ENCODE measurements at regions not wholly inside any gene's neighbourhood (a gene's known extent, or its start where the extent isn't known, plus 50 kb on each side); places are given as distances from the start of the nearest gene placed in this dataset.

DNA sequence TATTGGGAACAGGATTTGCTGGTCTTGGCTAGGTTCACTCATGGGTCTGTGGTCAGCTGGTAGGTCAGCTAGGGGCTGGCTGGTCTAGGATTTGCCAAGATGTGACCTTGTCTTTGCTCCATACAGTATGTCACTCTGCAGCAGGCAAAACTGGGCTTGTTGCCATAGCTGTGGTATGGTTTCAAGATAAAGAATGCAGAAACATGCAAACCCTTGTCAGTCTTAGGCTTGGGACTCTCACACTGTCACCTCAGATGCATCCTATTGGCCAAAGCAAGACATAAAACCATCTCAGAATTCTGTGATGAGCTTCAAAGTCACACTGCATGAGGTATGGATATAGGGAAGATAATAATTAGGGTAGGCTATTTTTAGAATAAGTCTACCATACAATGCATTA lies 66.6 kb upstream of the TBC1D5 start:
- no TSS peak for BruUV-seq (replicated peaks)
- POLR2A ChIA-PET, result interaction anchor here (1.0 kb wide), 1 partner anchor 8 kb away, joined by 4 read pairs; no protein-coding TSS in a partner anchor
- CTCF ChIA-PET (ENCODE audit: unreplicated experiment), result no interaction called here

DNA sequence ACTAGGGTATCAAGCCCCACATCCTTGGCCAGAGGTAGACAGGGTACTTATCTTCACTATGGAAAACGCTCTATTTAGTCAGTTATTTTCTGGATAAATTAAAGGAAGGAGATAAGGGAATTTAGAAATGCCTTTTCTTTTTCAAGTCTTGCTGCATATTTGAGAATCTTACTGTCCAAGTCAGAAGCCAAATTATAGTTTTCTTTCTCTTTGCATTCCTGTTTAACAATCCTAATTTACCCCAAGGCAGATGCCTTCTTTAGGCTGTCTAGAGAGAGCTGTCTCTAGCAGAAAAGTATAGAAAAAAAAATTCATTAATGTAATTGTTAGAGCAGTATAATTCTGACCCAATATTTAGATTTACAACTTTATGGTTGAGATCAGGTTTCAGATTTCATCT lies 64.4 kb upstream of the TBC1D5 start:
- Histone ChIP-seq H3K4me2 (ENCODE audit: low read length) (no peak overlapping the region), H3K9me3 (ENCODE audit: low read length) (no peaks in the 10 kb centered on the region), H4K20me1 (ENCODE audit: insufficient read depth, low read length) (no peaks in the 10 kb centered on the region), H3K79me2 (ENCODE audit: insufficient read depth, low read depth, low read length) (no peaks in the 10 kb centered on the region), H3K9me2 (ENCODE audit: insufficient read depth, low read length) (peaks cover 3% of the 10 kb centered on the region; the same call in 1 of the 2 replicates), H2AFZ (ENCODE audit: low read length) (no peak overlapping the region), H3K36me3 (ENCODE audit: insufficient read depth, low read length) (no peaks in the 10 kb centered on the region), H3K4me1 (ENCODE audit: insufficient read depth, low read length, poor library complexity, severe bottlenecking) (no peaks in the 10 kb centered on the region), H3K4me3 (ENCODE audit: low read depth, low read length, poor library complexity, severe bottlenecking) (no peak overlapping the region), H3K27ac (ENCODE audit: low read depth, low read length, poor library complexity, severe bottlenecking) (no peak overlapping the region)
- intact Hi-C loops (cut with micrococcal nuclease; ENCODE audit: unreplicated experiment), result no loop called here
- BruUV-seq (replicated peaks), result no TSS peak
- ChIA-PET CTCF (ENCODE audit: unreplicated experiment) (no interaction called here), POLR2A (interaction anchor here (0.7 kb wide), 1 partner anchor 414 kb away, joined by 3 read pairs; no protein-coding TSS in a partner anchor)
- TF ChIP-seq CTCF (conservative IDR thresholded peaks at IDR 0.05; ENCODE audit: low read length), result no peak
- TF ChIP-seq EZH2phosphoT487 (IDR thresholded peaks at IDR 0.05; ENCODE audit: borderline replicate concordance, low read depth, low read length), result no peak
- no peak for DNase-seq (ENCODE audit: low spot score)

More for the DNA sequence above, 66.6 kb upstream of the TBC1D5 start:
- Histone ChIP-seq H3K27ac (ENCODE audit: low read depth, low read length, poor library complexity, severe bottlenecking) (no peak overlapping the region), H3K4me1 (ENCODE audit: insufficient read depth, low read length, poor library complexity, severe bottlenecking) (no peaks in the 10 kb centered on the region), H3K9me3 (ENCODE audit: low read length) (no peaks in the 10 kb centered on the region), H3K79me2 (ENCODE audit: insufficient read depth, low read depth, low read length) (no peaks in the 10 kb centered on the region), H3K36me3 (ENCODE audit: insufficient read depth, low read length) (no peaks in the 10 kb centered on the region), H3K9me2 (ENCODE audit: insufficient read depth, low read length) (peaks cover 3% of the 10 kb centered on the region; the same call in 1 of the 2 replicates), H3K4me2 (ENCODE audit: low read length) (no peak overlapping the region), H3K4me3 (ENCODE audit: low read depth, low read length, poor library complexity, severe bottlenecking) (no peak overlapping the region), H4K20me1 (ENCODE audit: insufficient read depth, low read length) (no peaks in the 10 kb centered on the region), H2AFZ (ENCODE audit: low read length) (no peak overlapping the region)
- intact Hi-C loops (cut with micrococcal nuclease; ENCODE audit: unreplicated experiment), result no loop called here
- TF ChIP-seq CTCF (conservative IDR thresholded peaks at IDR 0.05; ENCODE audit: low read length) (no peak), EZH2phosphoT487 (IDR thresholded peaks at IDR 0.05; ENCODE audit: borderline replicate concordance, low read depth, low read length) (no peak)
- no peak for DNase-seq (ENCODE audit: low spot score)

- ChIA-PET CTCF (ENCODE audit: unreplicated experiment) (no interaction called here), POLR2A (no interaction called here)
- H3K4me2 ChIP-seq (ENCODE audit: low read length), result no peak overlapping the region
- TF ChIP-seq EZH2phosphoT487 (IDR thresholded peaks at IDR 0.05; ENCODE audit: borderline replicate concordance, low read depth, low read length) (no peak), CTCF (conservative IDR thresholded peaks at IDR 0.05; ENCODE audit: low read length) (no peak)
- no peak for DNase-seq (ENCODE audit: low spot score)
- no peaks in the 10 kb centered on the region for H3K79me2 ChIP-seq (ENCODE audit: insufficient read depth, low read depth, low read length)
- H2AFZ ChIP-seq (ENCODE audit: low read length), result no peak overlapping the region
- H4K20me1 ChIP-seq (ENCODE audit: insufficient read depth, low read length), result no peaks in the 10 kb centered on the region
- no TSS peak for BruUV-seq (replicated peaks)
- H3K9me3 ChIP-seq (ENCODE audit: low read length), result no peaks in the 10 kb centered on the region
- no peak overlapping the region for H3K27ac ChIP-seq (ENCODE audit: low read depth, low read length, poor library complexity, severe bottlenecking)
- H3K4me1 ChIP-seq (ENCODE audit: insufficient read depth, low read length, poor library complexity, severe bottlenecking), result no peaks in the 10 kb centered on the region
- peaks cover 3% of the 10 kb centered on the region; the same call in 1 of the 2 replicates for H3K9me2 ChIP-seq (ENCODE audit: insufficient read depth, low read length)
- intact Hi-C loops (cut with micrococcal nuclease; ENCODE audit: unreplicated experiment), result no loop called here
- no peak overlapping the region for H3K4me3 ChIP-seq (ENCODE audit: low read depth, low read length, poor library complexity, severe bottlenecking)
- H3K36me3 ChIP-seq (ENCODE audit: insufficient read depth, low read length), result no peaks in the 10 kb centered on the region
Measured at GRCh38 chr3:17806201-17806600, 63.8 kb upstream of the TBC1D5 start.
